HS-27A (cell line): ENCODE measurements at regions not wholly inside any gene's neighbourhood (a gene's known extent, or its start where the extent isn't known, plus 50 kb on each side); places are given as distances from the start of the nearest gene placed in this dataset.

Experiments used
- DNase-seq: peaks from one replicate; pipeline ENCODE4 v3.0.0-alpha.2; 2012; ENCODE audit warnings: low read depth, missing footprints

- no peak for DNase-seq
These were observed 98.4 kb upstream of the MYCN start for GRCh38 chr2:15841776-15842560.

GRCh38 chr2:15842758-15843666, 97.3 kb upstream of the MYCN start:
- no peak for DNase-seq

- DNase-seq = no peak
These were observed 96.0 kb upstream of the MYCN start for GRCh38 chr2:15844211-15844801.

GRCh38 chr2:15845294-15845693, 95.1 kb upstream of the MYCN start:
- DNase-seq = no peak

- DNase-seq = no peak
These were observed 94.5 kb upstream of the MYCN start for GRCh38 chr2:15845737-15846405.

GRCh38 chr2:15846626-15847025, 93.7 kb upstream of the MYCN start:
- no peak for DNase-seq

GRCh38 chr2:15850534-15850933, 89.8 kb upstream of the MYCN start:
- no peak for DNase-seq

- no peak for DNase-seq
These were observed 89.2 kb upstream of the MYCN start for GRCh38 chr2:15851076-15851693.

- DNase-seq = no peak
These were observed 87.5 kb upstream of the MYCN start for GRCh38 chr2:15852811-15853210.

GRCh38 chr2:15853903-15854302, 86.4 kb upstream of the MYCN start:
- DNase-seq = no peak

- DNase-seq = no peak
These were observed 84.5 kb upstream of the MYCN start for GRCh38 chr2:15855766-15856260.

GRCh38 chr2:15856318-15856717, 84.0 kb upstream of the MYCN start:
- no peak for DNase-seq

GRCh38 chr2:15858466-15858865, 81.9 kb upstream of the MYCN start:
- no peak for DNase-seq

GRCh38 chr2:15860051-15860663, 80.2 kb upstream of the MYCN start:
- no peak for DNase-seq

- no peak for DNase-seq
These were observed 79.6 kb upstream of the MYCN start for GRCh38 chr2:15860760-15861159.

- no peak for DNase-seq
These were observed 79.1 kb upstream of the MYCN start for GRCh38 chr2:15861172-15861822.

GRCh38 chr2:15861898-15862297, 78.5 kb upstream of the MYCN start:
- no peak for DNase-seq

- no peak for DNase-seq
These were observed 77.3 kb upstream of the MYCN start for GRCh38 chr2:15863089-15863488.

GRCh38 chr2:15863494-15864175, 76.7 kb upstream of the MYCN start:
- no peak for DNase-seq

- no peak for DNase-seq
These were observed 76.1 kb upstream of the MYCN start for GRCh38 chr2:15864176-15864769.
